NT2/D1 (cell line): ENCODE measurements at regions not wholly inside any gene's neighbourhood (a gene's known extent, or its start where the extent isn't known, plus 50 kb on each side); places are given as distances from the start of the nearest gene placed in this dataset.

Source experiments
- DNase-seq: peaks from one replicate; pipeline ENCODE4 v3.0.0-alpha.2; 2011; ENCODE audit warnings: low read depth, low spot score
- H3K27me3 ChIP-seq: 2 replicates; pipeline ENCODE4 v1.6.0; 2011; ENCODE audit warnings: mild to moderate bottlenecking; ENCODE audit not compliant: insufficient read length, insufficient read depth
- H3K36me3 ChIP-seq: 2 replicates; pipeline ENCODE4 v1.6.1; 2011; ENCODE audit warnings: mild to moderate bottlenecking, low read length, mixed read lengths; ENCODE audit not compliant: insufficient read depth, insufficient read length
- H3K4me1 ChIP-seq: 2 replicates; pipeline ENCODE4 v1.5.1; 2011; ENCODE audit not compliant: insufficient read depth, insufficient read length
- H3K4me3 ChIP-seq: 2 replicates; pipeline ENCODE4 v1.5.1; 2011; ENCODE audit warnings: low read depth; ENCODE audit not compliant: insufficient read length
- H3K9ac ChIP-seq: 2 replicates; pipeline ENCODE4 v1.6.0; 2011; ENCODE audit warnings: low read depth; ENCODE audit not compliant: insufficient read length
- H3K9me3 ChIP-seq: 2 replicates; pipeline ENCODE4 v1.5.1; 2011; ENCODE audit warnings: mild to moderate bottlenecking, low read length; ENCODE audit not compliant: insufficient read depth
- SUZ12 ChIP-seq: IDR thresholded peaks from 2 replicates; pipeline ENCODE4 v1.6.1; 2011; ENCODE audit not compliant: insufficient read length, insufficient read depth; ENCODE audit errors: extremely low read depth
- YY1 ChIP-seq: IDR thresholded peaks from 2 replicates; pipeline ENCODE4 v1.6.1; 2011; ENCODE audit not compliant: insufficient read length, insufficient read depth
- ZNF274 ChIP-seq: IDR thresholded peaks from 2 replicates; pipeline ENCODE4 v1.6.1; 2011; ENCODE audit warnings: mild to moderate bottlenecking, low read depth, low read length

- Histone ChIP-seq H3K4me1 (no peaks in the 10 kb centered on the region), H3K36me3 (no peaks in the 10 kb centered on the region), H3K9ac (no peak overlapping the region), H3K27me3 (no peaks in the 10 kb centered on the region), H3K4me3 (no peak overlapping the region), H3K9me3 (no peaks in the 10 kb centered on the region)
- no peak for TF ChIP-seq ZNF274
- TF ChIP-seq YY1, result no peak
- no peak for TF ChIP-seq SUZ12
- DNase-seq, result no peak
These were observed 477.1 kb downstream of the FBXO15 start for GRCh38 chr18:73670524-73670923.

- Histone ChIP-seq H3K36me3 (no peaks in the 10 kb centered on the region), H3K4me1 (no peaks in the 10 kb centered on the region), H3K9ac (no peak overlapping the region), H3K4me3 (no peak overlapping the region), H3K9me3 (no peaks in the 10 kb centered on the region), H3K27me3 (no peaks in the 10 kb centered on the region)
- TF ChIP-seq SUZ12 (no peak), YY1 (no peak), ZNF274 (no peak)
- DNase-seq, result no peak
These were observed 477.6 kb downstream of the FBXO15 start for GRCh38 chr18:73670039-73670438.

- no peak for DNase-seq
- TF ChIP-seq YY1 (no peak), ZNF274 (no peak), SUZ12 (no peak)
- no peaks in the 10 kb centered on the region for H3K36me3 ChIP-seq
- no peaks in the 10 kb centered on the region for H3K4me1 ChIP-seq
- H3K27me3 ChIP-seq, result no peaks in the 10 kb centered on the region
- H3K9ac ChIP-seq, result no peak overlapping the region
- H3K9me3 ChIP-seq, result no peaks in the 10 kb centered on the region
- no peak overlapping the region for H3K4me3 ChIP-seq
These were observed 478.3 kb downstream of the FBXO15 start for GRCh38 chr18:73669297-73669696.

- DNase-seq, result no peak
- Histone ChIP-seq H3K4me3 (no peak overlapping the region), H3K27me3 (no peaks in the 10 kb centered on the region), H3K9ac (no peak overlapping the region), H3K9me3 (no peaks in the 10 kb centered on the region), H3K36me3 (no peaks in the 10 kb centered on the region), H3K4me1 (no peaks in the 10 kb centered on the region)
- TF ChIP-seq YY1 (no peak), ZNF274 (no peak)
These were observed 479.6 kb downstream of the FBXO15 start for GRCh38 chr18:73668051-73668450.

GRCh38 chr18:73666772-73667171 is 480.9 kb downstream of the FBXO15 start:
- Histone ChIP-seq H3K36me3 (no peaks in the 10 kb centered on the region), H3K4me1 (no peaks in the 10 kb centered on the region), H3K9ac (no peak overlapping the region), H3K27me3 (no peaks in the 10 kb centered on the region), H3K4me3 (no peak overlapping the region), H3K9me3 (no peaks in the 10 kb centered on the region)
- TF ChIP-seq SUZ12, result no peak
- no peak for TF ChIP-seq YY1
- no peak for TF ChIP-seq ZNF274
- DNase-seq, result no peak

- Histone ChIP-seq H3K36me3 (no peaks in the 10 kb centered on the region), H3K4me1 (no peaks in the 10 kb centered on the region), H3K4me3 (no peak overlapping the region), H3K9me3 (no peaks in the 10 kb centered on the region), H3K27me3 (no peaks in the 10 kb centered on the region), H3K9ac (no peak overlapping the region)
- no peak for DNase-seq
- TF ChIP-seq ZNF274 (no peak), YY1 (no peak), SUZ12 (no peak)
These were observed 482.7 kb downstream of the FBXO15 start for GRCh38 chr18:73664896-73665295.

- TF ChIP-seq YY1, result no peak
- TF ChIP-seq ZNF274, result no peak
- no peak for TF ChIP-seq SUZ12
- no peaks in the 10 kb centered on the region for H3K4me1 ChIP-seq
- H3K9me3 ChIP-seq, result no peaks in the 10 kb centered on the region
- no peak overlapping the region for H3K9ac ChIP-seq
- H3K36me3 ChIP-seq, result no peaks in the 10 kb centered on the region
- H3K27me3 ChIP-seq, result no peaks in the 10 kb centered on the region
- H3K4me3 ChIP-seq, result no peak overlapping the region
- DNase-seq, result no peak
These were observed 484.1 kb downstream of the FBXO15 start for GRCh38 chr18:73663581-73663980.

GRCh38 chr18:73662421-73662820 is 485.2 kb downstream of the FBXO15 start:
- H3K9ac ChIP-seq, result no peak overlapping the region
- no peaks in the 10 kb centered on the region for H3K36me3 ChIP-seq
- H3K4me1 ChIP-seq, result no peaks in the 10 kb centered on the region
- TF ChIP-seq ZNF274, result no peak
- TF ChIP-seq SUZ12, result no peak
- no peak for TF ChIP-seq YY1
- H3K4me3 ChIP-seq, result no peak overlapping the region
- H3K27me3 ChIP-seq, result no peaks in the 10 kb centered on the region
- DNase-seq, result no peak
- no peaks in the 10 kb centered on the region for H3K9me3 ChIP-seq
